ENCODE measurements at regions not wholly inside any gene's neighbourhood (a gene's known extent, or its start where the extent isn't known, plus 50 kb on each side); places are given as distances from the start of the nearest gene placed in this dataset.

- intact Hi-C loops (cut with DNase I; ENCODE audit: low total_unique reads) (no loop called here), in situ Hi-C loops (cut with MboI; ENCODE audit: low sequenced_read_pairs in 4 of 4) (no loop called here)
- Histone ChIP-seq H3K36me3 (no peaks in the 10 kb centered on the region), H3K27me3 (no peaks in the 10 kb centered on the region), H3K27ac (no peak overlapping the region), H3K4me1 (no peaks in the 10 kb centered on the region), H3K4me3 (no peak overlapping the region), H3K9me3 (no peaks in the 10 kb centered on the region)
- TF ChIP-seq, protein P1, sequence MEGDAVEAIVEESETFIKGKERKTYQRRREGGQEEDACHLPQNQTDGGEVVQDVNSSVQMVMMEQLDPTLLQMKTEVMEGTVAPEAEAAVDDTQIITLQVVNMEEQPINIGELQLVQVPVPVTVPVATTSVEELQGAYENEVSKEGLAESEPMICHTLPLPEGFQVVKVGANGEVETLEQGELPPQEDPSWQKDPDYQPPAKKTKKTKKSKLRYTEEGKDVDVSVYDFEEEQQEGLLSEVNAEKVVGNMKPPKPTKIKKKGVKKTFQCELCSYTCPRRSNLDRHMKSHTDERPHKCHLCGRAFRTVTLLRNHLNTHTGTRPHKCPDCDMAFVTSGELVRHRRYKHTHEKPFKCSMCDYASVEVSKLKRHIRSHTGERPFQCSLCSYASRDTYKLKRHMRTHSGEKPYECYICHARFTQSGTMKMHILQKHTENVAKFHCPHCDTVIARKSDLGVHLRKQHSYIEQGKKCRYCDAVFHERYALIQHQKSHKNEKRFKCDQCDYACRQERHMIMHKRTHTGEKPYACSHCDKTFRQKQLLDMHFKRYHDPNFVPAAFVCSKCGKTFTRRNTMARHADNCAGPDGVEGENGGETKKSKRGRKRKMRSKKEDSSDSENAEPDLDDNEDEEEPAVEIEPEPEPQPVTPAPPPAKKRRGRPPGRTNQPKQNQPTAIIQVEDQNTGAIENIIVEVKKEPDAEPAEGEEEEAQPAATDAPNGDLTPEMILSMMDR (IDR thresholded peaks at IDR 0.05 in 4 of 5, conservative IDR thresholded peaks at IDR 0.05 in 1 of 5), result no peak
- TF ChIP-seq POLR2A (IDR thresholded peaks at IDR 0.05), result no peak
- ATAC-seq, result no peak
- DNase-seq, result no peak
Measured at GRCh38 chr2:3023531-3023930, 354.1 kb downstream of the EIPR1 start.

DNA sequence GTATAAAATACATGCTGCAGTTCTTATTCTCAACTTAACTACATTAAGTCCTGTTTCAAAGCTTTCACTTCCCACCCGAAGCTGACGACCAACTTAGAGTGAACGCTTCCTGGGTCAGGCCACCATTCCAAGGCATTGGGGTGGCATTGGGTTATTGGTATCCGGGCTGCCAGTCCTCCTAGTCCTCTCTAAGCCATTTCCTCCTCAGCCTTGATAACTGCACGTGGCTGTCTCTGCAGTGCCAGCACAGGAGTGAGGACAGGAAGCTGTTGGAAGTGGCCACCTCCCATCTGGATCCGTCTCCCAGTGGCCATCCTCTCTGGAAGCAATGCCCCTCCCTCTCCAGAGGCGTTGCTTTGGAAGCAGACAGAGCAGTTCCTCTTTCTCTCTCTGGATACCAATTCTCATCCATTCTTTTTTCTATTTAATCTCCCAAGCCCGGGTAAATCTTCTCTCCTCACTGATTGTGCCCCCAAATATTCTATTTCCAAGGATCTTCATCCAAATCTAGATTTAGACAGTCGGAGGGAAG, 354.7 kb downstream of the EIPR1 start:
- intact Hi-C loops (cut with DNase I; ENCODE audit: low total_unique reads), result no loop called here
- ATAC-seq, result no peak

DNA sequence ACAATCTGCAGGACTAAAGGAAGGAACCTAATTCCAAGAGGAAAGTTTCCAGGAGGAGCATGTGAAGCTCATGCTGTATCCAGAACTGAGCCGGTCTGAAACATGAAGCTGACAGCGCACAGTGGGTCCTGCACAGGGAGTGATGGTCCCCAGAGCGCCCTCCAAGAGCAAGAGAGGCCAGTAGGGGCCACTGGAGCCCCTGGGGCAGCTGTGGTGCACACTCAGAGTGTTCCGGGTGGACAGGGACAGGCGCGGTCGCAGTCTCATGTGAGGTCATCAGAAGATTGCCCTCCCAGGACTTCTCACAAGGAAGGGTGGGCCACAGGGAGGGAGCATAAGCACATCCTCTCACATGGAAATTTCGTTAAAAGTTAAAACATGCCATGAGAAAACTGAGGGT, 355.9 kb downstream of the EIPR1 start:
- DNase-seq (no peak), ATAC-seq (no peak)
- H3K9me3 ChIP-seq, result peaks cover 0 to 10% (median 3%) of the 10 kb centered on the region in 3 donors
- H3K36me3 ChIP-seq, result no peaks in the 10 kb centered on the region
- no peak overlapping the region for H3K4me3 ChIP-seq
- H3K27me3 ChIP-seq, result no peaks in the 10 kb centered on the region
- in situ Hi-C loops (cut with MboI; ENCODE audit: low sequenced_read_pairs in 4 of 4), result no loop called here
- no peaks in the 10 kb centered on the region for H3K4me1 ChIP-seq
- intact Hi-C loops (cut with DNase I; ENCODE audit: low total_unique reads), result no loop called here
- no peak overlapping the region for H3K27ac ChIP-seq
- TF ChIP-seq, protein P1 (IDR thresholded peaks at IDR 0.05 in 4 of 5, conservative IDR thresholded peaks at IDR 0.05 in 1 of 5), result no peak
- TF ChIP-seq POLR2A (IDR thresholded peaks at IDR 0.05), result no peak

More for the DNA sequence above, 354.7 kb downstream of the EIPR1 start:
- no peaks in the 10 kb centered on the region for H3K27me3 ChIP-seq
- H3K36me3 ChIP-seq, result no peaks in the 10 kb centered on the region
- no peak overlapping the region for H3K27ac ChIP-seq
- H3K4me1 ChIP-seq, result no peaks in the 10 kb centered on the region
- no peak for DNase-seq
- in situ Hi-C loops (cut with MboI; ENCODE audit: low sequenced_read_pairs in 4 of 4), result no loop called here
- H3K9me3 ChIP-seq, result no peaks in the 10 kb centered on the region
- TF ChIP-seq, protein P1 (IDR thresholded peaks at IDR 0.05 in 4 of 5, conservative IDR thresholded peaks at IDR 0.05 in 1 of 5), result no peak
- TF ChIP-seq POLR2A (IDR thresholded peaks at IDR 0.05), result no peak
- H3K4me3 ChIP-seq, result no peak overlapping the region

DNA sequence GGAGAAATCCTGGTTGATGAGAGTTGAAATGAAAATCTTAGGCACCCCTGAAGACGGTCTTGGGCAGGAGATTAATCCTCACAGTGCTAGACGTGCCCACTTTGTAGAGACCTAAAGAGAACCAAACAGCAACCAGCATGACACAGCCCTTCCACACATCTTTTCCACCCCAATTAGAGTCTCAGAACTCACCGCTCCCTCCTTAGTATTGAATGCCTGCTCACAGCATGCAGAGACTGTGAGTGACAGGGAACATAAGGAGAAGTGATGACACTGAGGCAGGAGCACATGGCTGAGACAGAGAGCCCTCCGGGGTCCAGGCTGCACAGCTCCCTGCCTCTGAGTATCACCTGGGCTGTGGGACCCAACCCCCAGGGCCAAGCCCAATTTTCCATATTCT, 367.6 kb downstream of the EIPR1 start:
- H3K4me1 ChIP-seq, result no peaks in the 10 kb centered on the region
- in situ Hi-C loops (cut with MboI; ENCODE audit: low sequenced_read_pairs in 4 of 4) (no loop called here), intact Hi-C loops (cut with DNase I; ENCODE audit: low total_unique reads) (no loop called here)
- ATAC-seq, result no peak
- TF ChIP-seq, protein P1 (IDR thresholded peaks at IDR 0.05 in 4 of 5, conservative IDR thresholded peaks at IDR 0.05 in 1 of 5), result no peak
- TF ChIP-seq POLR2A (IDR thresholded peaks at IDR 0.05), result no peak
- H3K4me3 ChIP-seq, result no peak overlapping the region
- DNase-seq, result no peak
- peaks cover 0 to 4% (median 0%) of the 10 kb centered on the region in 3 donors for H3K9me3 ChIP-seq
- H3K27ac ChIP-seq, result no peak overlapping the region
- H3K36me3 ChIP-seq, result no peaks in the 10 kb centered on the region
- peaks cover 0 to 3% (median 3%) of the 10 kb centered on the region in 3 donors for H3K27me3 ChIP-seq

DNA sequence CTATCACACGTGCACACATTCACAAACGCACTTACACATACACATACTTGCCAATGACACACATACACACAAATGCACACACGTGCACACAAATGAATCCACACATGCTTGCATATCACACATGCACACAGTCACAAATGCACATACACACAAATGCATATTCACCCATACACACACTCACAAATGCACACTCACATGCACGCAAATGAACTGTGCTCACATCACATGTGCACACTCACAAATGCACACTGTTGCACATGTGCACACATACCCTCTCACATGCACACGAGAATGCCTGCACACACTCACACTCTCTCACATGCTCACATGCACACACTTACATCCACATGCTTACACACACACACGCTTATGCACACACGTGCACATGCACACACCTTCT, 368.1 kb downstream of the EIPR1 start:
- ATAC-seq (no peak), DNase-seq (no peak)
- in situ Hi-C loops (cut with MboI; ENCODE audit: low sequenced_read_pairs in 4 of 4) (no loop called here), intact Hi-C loops (cut with DNase I; ENCODE audit: low total_unique reads) (no loop called here)
- Histone ChIP-seq H3K4me1 (no peaks in the 10 kb centered on the region), H3K27ac (no peak overlapping the region), H3K36me3 (no peaks in the 10 kb centered on the region), H3K27me3 (peaks cover 0 to 3% (median 3%) of the 10 kb centered on the region in 3 donors), H3K4me3 (no peak overlapping the region), H3K9me3 (peaks cover 0 to 4% (median 0%) of the 10 kb centered on the region in 3 donors)
- TF ChIP-seq, protein P1 (IDR thresholded peaks at IDR 0.05 in 4 of 5, conservative IDR thresholded peaks at IDR 0.05 in 1 of 5), result no peak
- TF ChIP-seq POLR2A (IDR thresholded peaks at IDR 0.05), result no peak

All from gastrocnemius medialis (tissue), 4 donors.